ENCODE measurements at regions not wholly inside any gene's neighbourhood (a gene's known extent, or its start where the extent isn't known, plus 50 kb on each side); places are given as distances from the start of the nearest gene placed in this dataset.

- TF ChIP-seq CTCF (IDR thresholded peaks at IDR 0.05): no peak
- no peak for TF ChIP-seq POLR2A (IDR thresholded peaks at IDR 0.05)
These were observed 115.9 kb upstream of the GDNF start for GRCh38 chr5:37955748-37956147.

Data from adrenal gland (tissue), 5 donors.